ENCODE measurements at regions not wholly inside any gene's neighbourhood (a gene's known extent, or its start where the extent isn't known, plus 50 kb on each side); places are given as distances from the start of the nearest gene placed in this dataset.
"Not testable (repeated sequence)": the region's sequence is repeated elsewhere in the genome, so short reads cannot be mapped to it uniquely, and the experiment has no call there.

GRCh38 chr5:10106806-10107205, 142.9 kb downstream of the ATPSCKMT start:
- TF ChIP-seq CTCF (IDR thresholded peaks at IDR 0.05; ENCODE audit: insufficient read depth, missing control alignments) = no peak
- DNase-seq (ENCODE audit: insufficient read length, low spot score) (no peak), FAIRE-seq (no peak)

GRCh38 chr5:10106285-10106684, 143.4 kb downstream of the ATPSCKMT start:
- DNase-seq (ENCODE audit: insufficient read length, low spot score) = no peak
- FAIRE-seq = no peak
- no peak for TF ChIP-seq CTCF (IDR thresholded peaks at IDR 0.05; ENCODE audit: insufficient read depth, missing control alignments)

GRCh38 chr5:10102706-10103497, 146.8 kb downstream of the ATPSCKMT start:
- DNase-seq (ENCODE audit: insufficient read length, low spot score) (no peak), FAIRE-seq (no peak)

GRCh38 chr5:10102235-10102634, 147.5 kb downstream of the ATPSCKMT start:
- DNase-seq (ENCODE audit: insufficient read length, low spot score); FAIRE-seq: not testable (repeated sequence)

More at GRCh38 chr5:10102706-10103497, 146.8 kb downstream of the ATPSCKMT start:
- TF ChIP-seq CTCF (IDR thresholded peaks at IDR 0.05; ENCODE audit: insufficient read depth, missing control alignments) = no peak

GRCh38 chr5:10099548-10099947, 150.1 kb downstream of the ATPSCKMT start:
- no peak for TF ChIP-seq CTCF (IDR thresholded peaks at IDR 0.05; ENCODE audit: insufficient read depth, missing control alignments)
- FAIRE-seq = no peak
- no peak for DNase-seq (ENCODE audit: insufficient read length, low spot score)

GRCh38 chr5:10091701-10092100, 158.0 kb downstream of the ATPSCKMT start:
- DNase-seq (ENCODE audit: insufficient read length, low spot score) (no peak), FAIRE-seq (no peak)
- no peak for TF ChIP-seq CTCF (IDR thresholded peaks at IDR 0.05; ENCODE audit: insufficient read depth, missing control alignments)

- TF ChIP-seq CTCF (IDR thresholded peaks at IDR 0.05; ENCODE audit: insufficient read depth, missing control alignments) = no peak
- FAIRE-seq = no peak
- no peak for DNase-seq (ENCODE audit: insufficient read length, low spot score)
These were observed 159.6 kb downstream of the ATPSCKMT start for GRCh38 chr5:10090074-10090473.
